SK-N-SH treated with all-trans-retinoic acid at 6 μM for 48 hours (cell line): ENCODE measurements at regions not wholly inside any gene's neighbourhood (a gene's known extent, or its start where the extent isn't known, plus 50 kb on each side); places are given as distances from the start of the nearest gene placed in this dataset.

Experiments used
- ATAC-seq: fragments of 200-7000 bp; cut with Tn5 transposase; 3 replicates; pipeline ENCODE4 v1.9.1; 2020; ENCODE audit warnings: mild to moderate bottlenecking, moderate library complexity
- ARNTL ChIP-seq: fragments of 450-650 bp; formaldehyde crosslinking; IDR thresholded peaks from 2 replicates; pipeline ENCODE4 v1.5.0; 2020; ENCODE audit warnings: low read depth, mild to moderate bottlenecking, moderate library complexity, borderline replicate concordance
- BACH2 ChIP-seq: fragments of 250-450 bp; sonication (Bioruptor Pico); IDR thresholded peaks from 2 replicates; pipeline ENCODE4 v1.9.0; 2021; ENCODE audit warnings: mild to moderate bottlenecking, borderline replicate concordance
- CSDC2 ChIP-seq: fragments of 250-450 bp; sonication (Bioruptor Pico); IDR thresholded peaks from 2 replicates; pipeline ENCODE4 v1.5.0; 2020; ENCODE audit warnings: mild to moderate bottlenecking, moderate library complexity
- ESRRG ChIP-seq: fragments of 250-450 bp; sonication (Bioruptor Pico); IDR thresholded peaks from 2 replicates; pipeline ENCODE4 v1.6.1; 2021; ENCODE audit warnings: mild to moderate bottlenecking
- GLIS3 ChIP-seq: fragments of 250-450 bp; sonication (Bioruptor Pico); IDR thresholded peaks from 2 replicates; pipeline ENCODE4 v1.5.0; 2020; ENCODE audit warnings: mild to moderate bottlenecking, moderate library complexity
- ISL1 ChIP-seq: fragments of 250-450 bp; sonication (Bioruptor Pico); IDR thresholded peaks from 2 replicates; pipeline ENCODE4 v2.1.2; 2022; ENCODE audit warnings: mild to moderate bottlenecking, moderate library complexity
- OSR1 ChIP-seq: fragments of 250-450 bp; sonication (Bioruptor Pico); IDR thresholded peaks from 2 replicates; pipeline ENCODE4 v1.8.0; 2022; ENCODE audit warnings: moderate library complexity, mild to moderate bottlenecking, inconsistent platforms
- PPARA ChIP-seq: fragments of 250-450 bp; sonication (Bioruptor Pico); IDR thresholded peaks from 2 replicates; pipeline ENCODE4 v1.5.0; 2020; ENCODE audit warnings: mild to moderate bottlenecking, borderline replicate concordance
- RARB ChIP-seq: fragments of 250-450 bp; sonication (Bioruptor Pico); IDR thresholded peaks from 2 replicates; pipeline ENCODE4 v1.8.0; 2021; ENCODE audit warnings: mild to moderate bottlenecking, moderate library complexity
- SNAI2 ChIP-seq: fragments of 250-450 bp; sonication (Bioruptor Pico); IDR thresholded peaks from 2 replicates; pipeline ENCODE4 v1.5.0; 2020; ENCODE audit warnings: mild to moderate bottlenecking, moderate library complexity
- TCF4 ChIP-seq: fragments of 250-450 bp; sonication (Bioruptor Pico); IDR thresholded peaks from 2 replicates; pipeline ENCODE4 v1.8.0; 2021; ENCODE audit warnings: mild to moderate bottlenecking, moderate library complexity, borderline replicate concordance
- TOX ChIP-seq: fragments of 250-450 bp; sonication (Bioruptor Pico); IDR thresholded peaks from 2 replicates; pipeline ENCODE4 v1.8.0; 2021; ENCODE audit warnings: mild to moderate bottlenecking, moderate library complexity, borderline replicate concordance
- ZC3H10 ChIP-seq: fragments of 250-450 bp; sonication (Bioruptor Pico); IDR thresholded peaks from 2 replicates; pipeline ENCODE4 v1.5.1; 2021; ENCODE audit warnings: mild to moderate bottlenecking, moderate library complexity
- ZFP3 ChIP-seq: fragments of 250-450 bp; sonication (Bioruptor Pico); IDR thresholded peaks from 2 replicates; pipeline ENCODE4 v1.5.0; 2020; ENCODE audit warnings: mild to moderate bottlenecking, moderate library complexity
- ZFP30 ChIP-seq: fragments of 450-650 bp; formaldehyde crosslinking; IDR thresholded peaks from 2 replicates; pipeline ENCODE4 v1.5.0; 2022; ENCODE audit warnings: mild to moderate bottlenecking, moderate library complexity
- ZNF565 ChIP-seq: fragments of 450-650 bp; formaldehyde crosslinking; conservative IDR thresholded peaks from 2 replicates; pipeline ENCODE4 v1.5.0; 2020; ENCODE audit warnings: low read depth, mild to moderate bottlenecking, moderate library complexity
- ZNF70 ChIP-seq: fragments of 450-650 bp; formaldehyde crosslinking; IDR thresholded peaks from 2 replicates; pipeline ENCODE4 v1.5.0; 2020; ENCODE audit warnings: mild to moderate bottlenecking, moderate library complexity
- ZNF8 ChIP-seq: fragments of 450-650 bp; formaldehyde crosslinking; IDR thresholded peaks from 2 replicates; pipeline ENCODE4 v1.5.0; 2020; ENCODE audit warnings: mild to moderate bottlenecking, moderate library complexity
- TF ChIP-seq, protein P1 (sequence below): fragments of 250-450 bp; sonication (Bioruptor Pico); IDR thresholded peaks from 2 replicates; pipeline ENCODE4 v1.5.1; 2021; ENCODE audit warnings: mild to moderate bottlenecking, moderate library complexity
- TF ChIP-seq, protein P2 (sequence below): fragments of 250-450 bp; sonication (Bioruptor Pico); IDR thresholded peaks from 2 replicates; pipeline ENCODE4 v1.8.0; 2020; ENCODE audit warnings: mild to moderate bottlenecking, moderate library complexity, borderline replicate concordance
- TF ChIP-seq, protein P3 (sequence below): fragments of 250-450 bp; sonication (Bioruptor Pico); IDR thresholded peaks from 2 replicates; pipeline ENCODE4 v1.8.0; 2021; ENCODE audit warnings: low read depth, mild to moderate bottlenecking, moderate library complexity, borderline replicate concordance
- TF ChIP-seq, protein P4 (sequence below): fragments of 250-450 bp; sonication (Bioruptor Pico); IDR thresholded peaks from 2 replicates; pipeline ENCODE4 v1.5.0; 2020; ENCODE audit warnings: mild to moderate bottlenecking, moderate library complexity

DNA sequence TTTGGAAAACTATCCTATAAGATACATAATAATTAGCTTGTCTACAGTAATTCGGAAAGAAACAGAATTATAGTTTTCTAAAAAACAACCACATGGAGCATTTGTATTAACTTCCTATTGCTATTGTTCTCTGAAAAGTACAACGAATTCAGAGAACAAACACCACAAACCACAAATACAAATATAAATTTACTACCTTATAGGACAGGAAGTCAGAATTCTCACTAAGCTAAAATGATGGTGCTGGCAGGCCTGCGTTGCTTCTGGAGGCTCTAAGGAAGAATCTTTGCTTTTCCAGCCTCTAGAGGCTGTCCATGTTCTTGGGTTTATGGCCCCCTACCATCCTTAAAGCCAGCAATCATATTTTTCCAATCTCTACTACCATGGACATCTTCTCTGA lies 173.6 kb upstream of the TCF21 start:
- TF ChIP-seq TOX (CRISPR knock-in tag): no peak
- TF ChIP-seq ESRRG (CRISPR knock-in tag): no peak
- TF ChIP-seq, protein P1, sequence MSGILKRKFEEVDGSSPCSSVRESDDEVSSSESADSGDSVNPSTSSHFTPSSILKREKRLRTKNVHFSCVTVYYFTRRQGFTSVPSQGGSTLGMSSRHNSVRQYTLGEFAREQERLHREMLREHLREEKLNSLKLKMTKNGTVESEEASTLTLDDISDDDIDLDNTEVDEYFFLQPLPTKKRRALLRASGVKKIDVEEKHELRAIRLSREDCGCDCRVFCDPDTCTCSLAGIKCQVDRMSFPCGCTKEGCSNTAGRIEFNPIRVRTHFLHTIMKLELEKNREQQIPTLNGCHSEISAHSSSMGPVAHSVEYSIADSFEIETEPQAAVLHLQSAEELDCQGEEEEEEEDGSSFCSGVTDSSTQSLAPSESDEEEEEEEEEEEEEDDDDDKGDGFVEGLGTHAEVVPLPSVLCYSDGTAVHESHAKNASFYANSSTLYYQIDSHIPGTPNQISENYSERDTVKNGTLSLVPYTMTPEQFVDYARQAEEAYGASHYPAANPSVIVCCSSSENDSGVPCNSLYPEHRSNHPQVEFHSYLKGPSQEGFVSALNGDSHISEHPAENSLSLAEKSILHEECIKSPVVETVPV (CRISPR knock-in tag): no peak
- TF ChIP-seq BACH2 (CRISPR knock-in tag): no peak
- no peak for TF ChIP-seq PPARA
- no peak for TF ChIP-seq TCF4
- TF ChIP-seq, all 23 proteins: peak for 0
- ATAC-seq: no peak

DNA sequence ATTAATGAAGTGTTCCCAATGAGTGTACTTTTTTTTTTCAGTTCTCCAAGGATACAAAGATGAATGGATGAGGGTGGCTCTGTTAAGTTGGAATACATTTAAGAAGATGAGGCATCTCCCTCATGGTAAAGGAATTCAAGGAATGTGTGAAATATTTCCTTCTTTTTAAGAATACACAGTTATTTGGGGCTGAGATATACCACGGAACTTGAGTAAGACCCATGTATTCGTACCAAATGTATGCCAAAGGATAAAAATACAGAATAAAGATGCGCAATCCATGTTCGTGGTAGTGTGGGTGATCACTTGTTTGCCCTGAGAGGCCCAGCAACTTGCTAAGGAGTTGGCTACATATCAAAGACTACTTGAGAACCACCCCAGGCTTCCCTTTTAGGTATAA lies 164.2 kb upstream of the TCF21 start:
- no peak for ATAC-seq
- TF ChIP-seq PPARA (no peak), ESRRG (CRISPR knock-in tag) (no peak), TOX (CRISPR knock-in tag) (no peak), RARB (CRISPR knock-in tag) (no peak), CSDC2 (no peak), ZNF8 (CRISPR knock-in tag) (no peak), ZC3H10 (CRISPR knock-in tag) (no peak), ZNF70 (CRISPR knock-in tag) (no peak), SNAI2 (CRISPR knock-in tag) (no peak), BACH2 (CRISPR knock-in tag) (no peak), ZNF565 (CRISPR knock-in tag) (no peak), OSR1 (CRISPR knock-in tag) (no peak), ISL1 (CRISPR knock-in tag) (no peak), ZFP3 (CRISPR knock-in tag) (no peak), GLIS3 (CRISPR knock-in tag) (no peak)
- TF ChIP-seq, protein P1 (CRISPR knock-in tag): no peak
- TF ChIP-seq, protein P2, sequence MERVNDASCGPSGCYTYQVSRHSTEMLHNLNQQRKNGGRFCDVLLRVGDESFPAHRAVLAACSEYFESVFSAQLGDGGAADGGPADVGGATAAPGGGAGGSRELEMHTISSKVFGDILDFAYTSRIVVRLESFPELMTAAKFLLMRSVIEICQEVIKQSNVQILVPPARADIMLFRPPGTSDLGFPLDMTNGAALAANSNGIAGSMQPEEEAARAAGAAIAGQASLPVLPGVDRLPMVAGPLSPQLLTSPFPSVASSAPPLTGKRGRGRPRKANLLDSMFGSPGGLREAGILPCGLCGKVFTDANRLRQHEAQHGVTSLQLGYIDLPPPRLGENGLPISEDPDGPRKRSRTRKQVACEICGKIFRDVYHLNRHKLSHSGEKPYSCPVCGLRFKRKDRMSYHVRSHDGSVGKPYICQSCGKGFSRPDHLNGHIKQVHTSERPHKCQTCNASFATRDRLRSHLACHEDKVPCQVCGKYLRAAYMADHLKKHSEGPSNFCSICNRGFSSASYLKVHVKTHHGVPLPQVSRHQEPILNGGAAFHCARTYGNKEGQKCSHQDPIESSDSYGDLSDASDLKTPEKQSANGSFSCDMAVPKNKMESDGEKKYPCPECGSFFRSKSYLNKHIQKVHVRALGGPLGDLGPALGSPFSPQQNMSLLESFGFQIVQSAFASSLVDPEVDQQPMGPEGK: no peak
- TF ChIP-seq, protein P3, sequence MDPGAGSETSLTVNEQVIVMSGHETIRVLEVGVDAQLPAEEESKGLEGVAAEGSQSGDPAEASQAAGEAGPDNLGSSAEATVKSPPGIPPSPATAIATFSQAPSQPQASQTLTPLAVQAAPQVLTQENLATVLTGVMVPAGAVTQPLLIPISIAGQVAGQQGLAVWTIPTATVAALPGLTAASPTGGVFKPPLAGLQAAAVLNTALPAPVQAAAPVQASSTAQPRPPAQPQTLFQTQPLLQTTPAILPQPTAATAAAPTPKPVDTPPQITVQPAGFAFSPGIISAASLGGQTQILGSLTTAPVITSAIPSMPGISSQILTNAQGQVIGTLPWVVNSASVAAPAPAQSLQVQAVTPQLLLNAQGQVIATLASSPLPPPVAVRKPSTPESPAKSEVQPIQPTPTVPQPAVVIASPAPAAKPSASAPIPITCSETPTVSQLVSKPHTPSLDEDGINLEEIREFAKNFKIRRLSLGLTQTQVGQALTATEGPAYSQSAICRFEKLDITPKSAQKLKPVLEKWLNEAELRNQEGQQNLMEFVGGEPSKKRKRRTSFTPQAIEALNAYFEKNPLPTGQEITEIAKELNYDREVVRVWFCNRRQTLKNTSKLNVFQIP (CRISPR knock-in tag): no peak

DNA sequence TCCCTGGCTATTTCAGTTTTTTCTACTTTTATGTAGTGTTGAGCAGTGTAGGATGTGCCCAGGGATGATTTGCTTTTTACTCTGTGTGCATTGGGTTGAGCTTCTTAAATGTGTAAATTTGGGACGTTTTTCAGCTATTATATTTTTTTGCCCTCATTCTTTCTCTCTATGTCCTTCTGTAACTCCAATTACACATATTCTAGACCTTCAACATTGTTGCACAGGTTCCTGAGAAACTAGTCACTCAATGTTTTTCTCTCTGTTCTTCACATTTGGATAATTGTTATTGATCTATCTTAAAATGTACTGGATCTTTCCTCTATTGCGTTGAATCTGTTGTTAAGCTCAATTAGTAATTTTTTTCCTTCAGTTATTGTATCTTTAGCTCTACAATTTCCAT lies 162.7 kb upstream of the TCF21 start:
- ATAC-seq: no peak
- TF ChIP-seq OSR1 (CRISPR knock-in tag): no peak
- TF ChIP-seq ZNF70 (CRISPR knock-in tag): no peak
- TF ChIP-seq ZC3H10 (CRISPR knock-in tag): no peak
- no peak for TF ChIP-seq RARB (CRISPR knock-in tag)
- TF ChIP-seq SNAI2 (CRISPR knock-in tag): no peak
- TF ChIP-seq BACH2 (CRISPR knock-in tag): no peak
- TF ChIP-seq ZNF8 (CRISPR knock-in tag): no peak
- TF ChIP-seq ZFP30 (CRISPR knock-in tag): no peak
- TF ChIP-seq PPARA: no peak
- TF ChIP-seq, protein P4, sequence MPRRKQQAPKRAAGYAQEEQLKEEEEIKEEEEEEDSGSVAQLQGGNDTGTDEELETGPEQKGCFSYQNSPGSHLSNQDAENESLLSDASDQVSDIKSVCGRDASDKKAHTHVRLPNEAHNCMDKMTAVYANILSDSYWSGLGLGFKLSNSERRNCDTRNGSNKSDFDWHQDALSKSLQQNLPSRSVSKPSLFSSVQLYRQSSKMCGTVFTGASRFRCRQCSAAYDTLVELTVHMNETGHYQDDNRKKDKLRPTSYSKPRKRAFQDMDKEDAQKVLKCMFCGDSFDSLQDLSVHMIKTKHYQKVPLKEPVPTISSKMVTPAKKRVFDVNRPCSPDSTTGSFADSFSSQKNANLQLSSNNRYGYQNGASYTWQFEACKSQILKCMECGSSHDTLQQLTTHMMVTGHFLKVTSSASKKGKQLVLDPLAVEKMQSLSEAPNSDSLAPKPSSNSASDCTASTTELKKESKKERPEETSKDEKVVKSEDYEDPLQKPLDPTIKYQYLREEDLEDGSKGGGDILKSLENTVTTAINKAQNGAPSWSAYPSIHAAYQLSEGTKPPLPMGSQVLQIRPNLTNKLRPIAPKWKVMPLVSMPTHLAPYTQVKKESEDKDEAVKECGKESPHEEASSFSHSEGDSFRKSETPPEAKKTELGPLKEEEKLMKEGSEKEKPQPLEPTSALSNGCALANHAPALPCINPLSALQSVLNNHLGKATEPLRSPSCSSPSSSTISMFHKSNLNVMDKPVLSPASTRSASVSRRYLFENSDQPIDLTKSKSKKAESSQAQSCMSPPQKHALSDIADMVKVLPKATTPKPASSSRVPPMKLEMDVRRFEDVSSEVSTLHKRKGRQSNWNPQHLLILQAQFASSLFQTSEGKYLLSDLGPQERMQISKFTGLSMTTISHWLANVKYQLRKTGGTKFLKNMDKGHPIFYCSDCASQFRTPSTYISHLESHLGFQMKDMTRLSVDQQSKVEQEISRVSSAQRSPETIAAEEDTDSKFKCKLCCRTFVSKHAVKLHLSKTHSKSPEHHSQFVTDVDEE (CRISPR knock-in tag): no peak
- no peak for TF ChIP-seq ZNF565 (CRISPR knock-in tag)
- TF ChIP-seq ARNTL (CRISPR knock-in tag): no peak
- no peak for TF ChIP-seq TCF4
- no peak for TF ChIP-seq GLIS3 (CRISPR knock-in tag)
- TF ChIP-seq ESRRG (CRISPR knock-in tag): no peak
- no peak for TF ChIP-seq CSDC2
- no peak for TF ChIP-seq ZFP3 (CRISPR knock-in tag)
- TF ChIP-seq ISL1 (CRISPR knock-in tag): no peak
- TF ChIP-seq TOX (CRISPR knock-in tag): no peak
- TF ChIP-seq, protein P3 (CRISPR knock-in tag): no peak
